CD14-positive monocyte (primary cell): ENCODE measurements at regions not wholly inside any gene's neighbourhood (a gene's known extent, or its start where the extent isn't known, plus 50 kb on each side); places are given as distances from the start of the nearest gene placed in this dataset.

Experiments
- DNase-seq, 3 donors: peaks; one replicate each; pipeline ENCODE4 v3.0.0-alpha.2; 2011 to 2022
- H2AFZ ChIP-seq: 2 replicates; pipeline ENCODE4 v1.6.0; 2012; ENCODE audit warnings: mild to moderate bottlenecking, low read depth, low read length, inconsistent platforms; ENCODE audit not compliant: insufficient read depth, poor library complexity, severe bottlenecking
- H3K27ac ChIP-seq, 2 donors: 1 replicate in 1 of 2; 2 replicates in 1 of 2; pipeline ENCODE4 v1.5.1; 2012 to 2013; ENCODE audit warnings: low read length in 2 of 2, control low read depth in 1 of 2, inconsistent platforms in 1 of 2, low read depth in 1 of 2, mild to moderate bottlenecking in 1 of 2
- H3K27me3 ChIP-seq, 2 donors: one replicate each; pipeline versions ENCODE4 v1.6.0 to v1.6.1; 2011 to 2013; ENCODE audit warnings: low read length in 2 of 2; ENCODE audit not compliant: control insufficient read depth in 2 of 2, insufficient read depth in 2 of 2
- H3K36me3 ChIP-seq, 2 donors: replicated peaks in 1 of 2; 1 replicate in 1 of 2; 2 replicates in 1 of 2; pipeline versions ENCODE4 v1.5.1 to v1.6.1; 2012 to 2013; ENCODE audit warnings: low read length in 2 of 2, control low read depth in 1 of 2, inconsistent platforms in 1 of 2, mild to moderate bottlenecking in 1 of 2; ENCODE audit not compliant: insufficient read depth in 2 of 2, control insufficient read depth in 1 of 2
- H3K4me1 ChIP-seq, 2 donors: 1 replicate in 1 of 2; 2 replicates in 1 of 2; pipeline versions ENCODE4 v1.5.1 to v1.6.1; 2012 to 2013; ENCODE audit warnings: low read length in 2 of 2, control low read depth in 1 of 2, inconsistent platforms in 1 of 2, mild to moderate bottlenecking in 1 of 2, moderate library complexity in 1 of 2; ENCODE audit not compliant: insufficient read depth in 2 of 2, control insufficient read depth in 1 of 2
- H3K4me2 ChIP-seq: replicated peaks from 2 replicates; pipeline ENCODE3; 2012; ENCODE audit warnings: low read length, moderate library complexity, mild to moderate bottlenecking; ENCODE audit not compliant: poor library complexity, severe bottlenecking; ENCODE audit errors: extremely low read depth
- H3K4me3 ChIP-seq, 3 experiments: fragments of 200-600 bp in 1 of 3; sonication (generic) in 1 of 3; replicated peaks in 1 of 3; 1 replicate in 2 of 3; 2 replicates in 1 of 3; pipeline ENCODE4 v1.5.1; 2011 to 2013; ENCODE audit warnings: low read length in 3 of 3, mild to moderate bottlenecking in 3 of 3, control low read depth in 2 of 3, low read depth in 2 of 3, inconsistent platforms in 1 of 3, moderate library complexity in 1 of 3
- H3K79me2 ChIP-seq: 2 replicates; pipeline ENCODE4 v1.6.0; 2012; ENCODE audit warnings: mild to moderate bottlenecking, control low read depth, inconsistent platforms, low read length, moderate library complexity; ENCODE audit not compliant: insufficient read depth
- H3K9ac ChIP-seq: 2 replicates; pipeline ENCODE4 v1.6.0; 2017; ENCODE audit warnings: low read length, mild to moderate bottlenecking; ENCODE audit not compliant: insufficient read depth, poor library complexity, severe bottlenecking
- H3K9me3 ChIP-seq, 2 donors: replicated peaks in 1 of 2; 1 replicate in 1 of 2; 2 replicates in 1 of 2; pipeline versions ENCODE4 v1.5.1 to v1.6.1; 2012 to 2013; ENCODE audit warnings: low read length in 2 of 2, control low read depth in 1 of 2; ENCODE audit not compliant: control insufficient read depth in 1 of 2, insufficient read depth in 1 of 2
- H4K20me1 ChIP-seq: 2 replicates; pipeline ENCODE4 v1.6.0; 2012; ENCODE audit warnings: mild to moderate bottlenecking, low read length, control low read depth, moderate library complexity; ENCODE audit not compliant: insufficient read depth
- H3K27ac Mint-ChIP-seq, 7 donors: one replicate each; pipeline ENCODE4 v1.8.0; 2020; ENCODE audit warnings: mild to moderate bottlenecking in 7 of 7, mixed read lengths in 7 of 7, moderate library complexity in 6 of 7, inconsistent platforms in 2 of 7
- H3K27me3 Mint-ChIP-seq, 3 donors: one replicate each; pipeline ENCODE4 v1.8.0; 2021 to 2022; ENCODE audit warnings: low read depth in 3 of 3, mild to moderate bottlenecking in 3 of 3, mixed read lengths in 3 of 3, moderate library complexity in 3 of 3, inconsistent platforms in 1 of 3
- H3K36me3 Mint-ChIP-seq, 2 donors: one replicate each; pipeline ENCODE4 v1.8.0; 2020; ENCODE audit warnings: mixed read lengths in 2 of 2, inconsistent platforms in 1 of 2, mild to moderate bottlenecking in 1 of 2
- H3K4me1 Mint-ChIP-seq: one replicate; pipeline ENCODE4 v1.8.0; 2020; ENCODE audit warnings: mild to moderate bottlenecking, mixed read lengths
- H3K4me3 Mint-ChIP-seq, 2 donors: one replicate each; pipeline ENCODE4 v1.8.0; 2020; ENCODE audit warnings: mild to moderate bottlenecking in 2 of 2, mixed read lengths in 2 of 2, moderate library complexity in 1 of 2
- H3K9me3 Mint-ChIP-seq, 7 donors: one replicate each; pipeline ENCODE4 v1.8.0; 2020 to 2022; ENCODE audit warnings: mixed read lengths in 7 of 7, mild to moderate bottlenecking in 6 of 7, moderate library complexity in 6 of 7, inconsistent platforms in 2 of 7
- WGBS: methylation state at CpG from one replicate; pipeline ENCODE4 v1.1.5; 2013; ENCODE audit warnings: missing lambda C conversion rate; ENCODE audit not compliant: insufficient coverage; 5-methylcytosine and 5-hydroxymethylcytosine counted together
- intact Hi-C, 2 donors: fragments of 100-400 bp; cut with micrococcal nuclease; formaldehyde crosslinking; loops; one replicate each; pipeline versions ENCODE4 v1.15.0 to v1.15.1; 2023
- TF ChIP-seq, protein P1 (sequence below): fragments of 200-600 bp; IDR thresholded peaks from one replicate; pipeline ENCODE4 v1.8.0; 2022; ENCODE audit warnings: antibody characterized with exemption, mild to moderate bottlenecking

DNA sequence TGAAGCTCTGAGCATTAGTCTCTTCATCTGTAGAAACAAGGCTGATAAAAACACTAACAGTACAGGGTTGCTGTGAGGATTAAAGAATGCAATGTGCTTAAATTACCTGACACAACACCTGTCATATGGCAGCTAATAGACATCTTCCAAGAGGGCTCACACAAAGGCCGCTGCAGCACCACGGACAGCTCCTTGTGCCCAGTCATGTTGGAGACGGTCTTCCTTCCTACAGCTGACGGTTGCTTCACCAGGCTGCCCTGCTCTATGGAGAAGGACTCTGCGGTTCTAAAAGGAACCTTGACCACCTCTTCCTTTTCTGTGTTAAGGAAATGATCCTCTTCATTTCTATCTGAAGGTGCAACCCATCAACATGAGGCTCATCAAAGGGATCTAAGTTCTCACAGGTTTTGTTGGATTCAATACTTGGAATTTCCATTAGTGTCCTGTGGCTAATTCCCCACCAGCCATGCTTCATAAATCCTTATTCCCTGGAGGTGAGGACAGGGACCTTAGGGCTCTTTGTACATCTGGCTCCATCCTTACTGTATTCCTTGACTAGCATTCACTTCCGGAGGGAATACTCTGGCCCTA, 138.9 kb upstream of the CES5A start:
- H3K9me3 ChIP-seq: no peaks in the 10 kb centered on the region
- Mint-ChIP-seq H3K27me3 (peaks cover 0 to 5% (median 2%) of the 10 kb centered on the region in 3 donors), H3K4me1 (no peaks in the 10 kb centered on the region), H3K9me3 (no peaks in the 10 kb centered on the region), H3K36me3 (no peaks in the 10 kb centered on the region), H3K4me3 (no peak overlapping the region), H3K27ac (no peak overlapping the region)
- no peaks in the 10 kb centered on the region for H3K36me3 ChIP-seq
- no peaks in the 10 kb centered on the region for H3K4me1 ChIP-seq
- no peaks in the 10 kb centered on the region for H4K20me1 ChIP-seq
- H2AFZ ChIP-seq: no peak overlapping the region
- H3K9ac ChIP-seq: no peak overlapping the region
- no peaks in the 10 kb centered on the region for H3K79me2 ChIP-seq
- TF ChIP-seq, protein P1, sequence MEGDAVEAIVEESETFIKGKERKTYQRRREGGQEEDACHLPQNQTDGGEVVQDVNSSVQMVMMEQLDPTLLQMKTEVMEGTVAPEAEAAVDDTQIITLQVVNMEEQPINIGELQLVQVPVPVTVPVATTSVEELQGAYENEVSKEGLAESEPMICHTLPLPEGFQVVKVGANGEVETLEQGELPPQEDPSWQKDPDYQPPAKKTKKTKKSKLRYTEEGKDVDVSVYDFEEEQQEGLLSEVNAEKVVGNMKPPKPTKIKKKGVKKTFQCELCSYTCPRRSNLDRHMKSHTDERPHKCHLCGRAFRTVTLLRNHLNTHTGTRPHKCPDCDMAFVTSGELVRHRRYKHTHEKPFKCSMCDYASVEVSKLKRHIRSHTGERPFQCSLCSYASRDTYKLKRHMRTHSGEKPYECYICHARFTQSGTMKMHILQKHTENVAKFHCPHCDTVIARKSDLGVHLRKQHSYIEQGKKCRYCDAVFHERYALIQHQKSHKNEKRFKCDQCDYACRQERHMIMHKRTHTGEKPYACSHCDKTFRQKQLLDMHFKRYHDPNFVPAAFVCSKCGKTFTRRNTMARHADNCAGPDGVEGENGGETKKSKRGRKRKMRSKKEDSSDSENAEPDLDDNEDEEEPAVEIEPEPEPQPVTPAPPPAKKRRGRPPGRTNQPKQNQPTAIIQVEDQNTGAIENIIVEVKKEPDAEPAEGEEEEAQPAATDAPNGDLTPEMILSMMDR: no peak
- intact Hi-C loops: no loop called here
- H3K4me2 ChIP-seq: no peak overlapping the region
- H3K27ac ChIP-seq: no peak overlapping the region
- no peak overlapping the region for H3K4me3 ChIP-seq
- WGBS: 0% methylated on average over 5 of the region's 6 CpGs
- H3K27me3 ChIP-seq: peaks cover 0 to 2% of the 10 kb centered on the region in 2 donors
- DNase-seq: no peak

DNA sequence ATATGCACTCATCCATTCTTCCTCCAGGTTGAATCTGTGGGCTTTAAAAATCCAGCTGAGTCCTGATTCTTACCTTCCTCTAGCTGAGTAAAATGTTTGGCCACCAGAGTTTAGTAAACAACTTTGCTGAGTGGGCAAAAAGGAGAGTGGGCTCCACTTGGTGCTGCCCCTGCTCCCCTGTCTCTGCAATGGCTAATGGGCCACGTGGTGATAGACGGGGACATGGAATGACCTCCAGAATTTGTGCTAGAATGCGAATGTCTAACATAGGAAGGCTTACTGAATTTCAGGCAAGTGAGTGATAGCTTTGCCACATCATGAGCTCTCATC, 137.3 kb upstream of the CES5A start:
- no peaks in the 10 kb centered on the region for H4K20me1 ChIP-seq
- peaks cover 0 to 2% of the 10 kb centered on the region in 2 donors for H3K27me3 ChIP-seq
- no peak overlapping the region for H2AFZ ChIP-seq
- Mint-ChIP-seq H3K9me3 (no peaks in the 10 kb centered on the region), H3K4me3 (no peak overlapping the region), H3K27ac (no peak overlapping the region), H3K4me1 (no peaks in the 10 kb centered on the region), H3K36me3 (no peaks in the 10 kb centered on the region), H3K27me3 (peaks cover 0 to 7% (median 2%) of the 10 kb centered on the region in 3 donors)
- DNase-seq: no peak
- TF ChIP-seq, protein P1: no peak
- H3K4me1 ChIP-seq: no peaks in the 10 kb centered on the region
- H3K36me3 ChIP-seq: no peaks in the 10 kb centered on the region
- H3K27ac ChIP-seq: no peak overlapping the region
- intact Hi-C loops: no loop called here
- H3K9me3 ChIP-seq: no peaks in the 10 kb centered on the region
- H3K4me3 ChIP-seq: no peak overlapping the region
- no peak overlapping the region for H3K4me2 ChIP-seq
- H3K79me2 ChIP-seq: no peaks in the 10 kb centered on the region
- H3K9ac ChIP-seq: no peak overlapping the region
- no CpG with 5 or more reads among the region's 3 CpGs for WGBS
